Loucy (cell line): ENCODE measurements at regions not wholly inside any gene's neighbourhood (a gene's known extent, or its start where the extent isn't known, plus 50 kb on each side); places are given as distances from the start of the nearest gene placed in this dataset.

Experiments used
- H2AFZ ChIP-seq: fragments of 200-600 bp; sonication (generic); 2 replicates; pipeline ENCODE4 v1.6.0; 2016; ENCODE audit warnings: antibody characterized with exemption, mild to moderate bottlenecking, low read length, moderate library complexity
- H3F3A ChIP-seq: fragments of 200-600 bp; 2 replicates; pipeline ENCODE4 v1.6.0; 2016; ENCODE audit warnings: antibody characterized with exemption, low read depth, mild to moderate bottlenecking
- H3K27me3 ChIP-seq: fragments of 200-600 bp; sonication (generic); 2 replicates; pipeline ENCODE4 v1.6.1; 2014; ENCODE audit warnings: low read length, mild to moderate bottlenecking; ENCODE audit not compliant: insufficient read depth, poor library complexity, severe bottlenecking
- H3K36me3 ChIP-seq: fragments of 200-600 bp; sonication (generic); 2 replicates; pipeline ENCODE4 v1.6.1; 2016; ENCODE audit warnings: low read length; ENCODE audit not compliant: insufficient read depth
- H3K4me1 ChIP-seq: fragments of 200-600 bp; sonication (generic); 2 replicates; pipeline ENCODE4 v1.5.1; 2014; ENCODE audit warnings: low read length, mild to moderate bottlenecking; ENCODE audit not compliant: insufficient read depth, poor library complexity, severe bottlenecking
- H3K4me2 ChIP-seq: fragments of 200-600 bp; sonication (generic); 2 replicates; pipeline ENCODE4 v1.6.0; 2014; ENCODE audit warnings: antibody characterized with exemption, low read length, low read depth, mild to moderate bottlenecking; ENCODE audit not compliant: poor library complexity, severe bottlenecking
- H3K4me3 ChIP-seq: fragments of 200-600 bp; sonication (generic); 2 replicates; pipeline ENCODE4 v1.5.1; 2014; ENCODE audit warnings: low read length, mild to moderate bottlenecking, mixed read lengths; ENCODE audit not compliant: poor library complexity, severe bottlenecking
- H3K79me2 ChIP-seq: fragments of 200-600 bp; sonication (generic); 2 replicates; pipeline ENCODE4 v1.6.1; 2014; ENCODE audit warnings: low read length; ENCODE audit not compliant: insufficient read depth
- H3K9ac ChIP-seq: fragments of 200-600 bp; sonication (generic); 2 replicates; pipeline ENCODE4 v1.6.0; 2014; ENCODE audit warnings: mild to moderate bottlenecking, low read depth, low read length, moderate library complexity; ENCODE audit not compliant: poor library complexity, severe bottlenecking
- H3K9me2 ChIP-seq: fragments of 200-600 bp; sonication (generic); replicated peaks from 2 replicates; pipeline ENCODE4 v1.6.1; 2016; ENCODE audit warnings: low read depth, low read length, mixed read lengths
- H3K9me3 ChIP-seq: fragments of 200-600 bp; sonication (generic); 2 replicates; pipeline ENCODE4 v1.6.1; 2014; ENCODE audit warnings: mild to moderate bottlenecking, antibody characterized with exemption, low read length, low read depth; ENCODE audit not compliant: insufficient read depth
- H4K20me1 ChIP-seq: fragments of 200-600 bp; sonication (generic); 2 replicates; pipeline ENCODE4 v1.6.0; 2014; ENCODE audit warnings: antibody characterized with exemption, low read length, mild to moderate bottlenecking; ENCODE audit not compliant: insufficient read depth, poor library complexity, severe bottlenecking
- EZH2phosphoT487 ChIP-seq: fragments of 200-600 bp; IDR thresholded peaks from 2 replicates; pipeline ENCODE4 v1.6.1; 2018; ENCODE audit warnings: antibody characterized with exemption, mild to moderate bottlenecking, moderate library complexity, borderline replicate concordance
- TF ChIP-seq, protein P1 (sequence below): fragments of 200-600 bp; sonication (generic); conservative IDR thresholded peaks from 2 replicates; pipeline ENCODE4 v1.5.1; 2014; ENCODE audit warnings: mild to moderate bottlenecking, antibody characterized with exemption, low read length

DNA sequence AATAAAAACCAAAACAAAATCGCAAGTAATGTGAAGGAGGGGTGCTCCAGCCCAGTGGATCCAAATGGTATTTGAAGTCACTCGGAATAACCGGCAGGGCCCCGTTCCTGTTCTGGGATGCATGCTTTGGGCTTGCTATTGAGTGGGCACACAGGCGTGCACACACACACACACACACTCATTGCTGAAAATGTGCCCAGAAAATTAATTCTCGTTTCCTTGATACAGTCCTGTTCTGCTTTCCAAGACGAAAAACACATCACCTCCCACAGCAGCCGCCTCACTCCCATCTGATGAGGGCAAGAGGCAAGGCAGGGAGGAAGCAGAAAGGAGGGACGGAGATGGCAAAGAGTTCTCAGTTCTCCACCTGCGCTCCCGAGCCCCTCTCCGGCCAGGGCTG, 62.2 kb upstream of the SDK2 start:
- Histone ChIP-seq H3K36me3 (no peaks in the 10 kb centered on the region), H3K4me2 (peak overlapping the region; percentile 30), H3K4me3 (peak overlapping the region; percentile 14), H3K9me2 (no peaks in the 10 kb centered on the region), H3F3A (no peaks in the 10 kb centered on the region), H4K20me1 (no peaks in the 10 kb centered on the region), H3K9me3 (no peaks in the 10 kb centered on the region), H3K79me2 (no peaks in the 10 kb centered on the region), H2AFZ (no peak overlapping the region), H3K27me3 (no peaks in the 10 kb centered on the region), H3K4me1 (peaks cover 33% of the 10 kb centered on the region), H3K9ac (no peak overlapping the region)
- no peak for TF ChIP-seq EZH2phosphoT487
- TF ChIP-seq, protein P1, sequence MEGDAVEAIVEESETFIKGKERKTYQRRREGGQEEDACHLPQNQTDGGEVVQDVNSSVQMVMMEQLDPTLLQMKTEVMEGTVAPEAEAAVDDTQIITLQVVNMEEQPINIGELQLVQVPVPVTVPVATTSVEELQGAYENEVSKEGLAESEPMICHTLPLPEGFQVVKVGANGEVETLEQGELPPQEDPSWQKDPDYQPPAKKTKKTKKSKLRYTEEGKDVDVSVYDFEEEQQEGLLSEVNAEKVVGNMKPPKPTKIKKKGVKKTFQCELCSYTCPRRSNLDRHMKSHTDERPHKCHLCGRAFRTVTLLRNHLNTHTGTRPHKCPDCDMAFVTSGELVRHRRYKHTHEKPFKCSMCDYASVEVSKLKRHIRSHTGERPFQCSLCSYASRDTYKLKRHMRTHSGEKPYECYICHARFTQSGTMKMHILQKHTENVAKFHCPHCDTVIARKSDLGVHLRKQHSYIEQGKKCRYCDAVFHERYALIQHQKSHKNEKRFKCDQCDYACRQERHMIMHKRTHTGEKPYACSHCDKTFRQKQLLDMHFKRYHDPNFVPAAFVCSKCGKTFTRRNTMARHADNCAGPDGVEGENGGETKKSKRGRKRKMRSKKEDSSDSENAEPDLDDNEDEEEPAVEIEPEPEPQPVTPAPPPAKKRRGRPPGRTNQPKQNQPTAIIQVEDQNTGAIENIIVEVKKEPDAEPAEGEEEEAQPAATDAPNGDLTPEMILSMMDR, result no peak

DNA sequence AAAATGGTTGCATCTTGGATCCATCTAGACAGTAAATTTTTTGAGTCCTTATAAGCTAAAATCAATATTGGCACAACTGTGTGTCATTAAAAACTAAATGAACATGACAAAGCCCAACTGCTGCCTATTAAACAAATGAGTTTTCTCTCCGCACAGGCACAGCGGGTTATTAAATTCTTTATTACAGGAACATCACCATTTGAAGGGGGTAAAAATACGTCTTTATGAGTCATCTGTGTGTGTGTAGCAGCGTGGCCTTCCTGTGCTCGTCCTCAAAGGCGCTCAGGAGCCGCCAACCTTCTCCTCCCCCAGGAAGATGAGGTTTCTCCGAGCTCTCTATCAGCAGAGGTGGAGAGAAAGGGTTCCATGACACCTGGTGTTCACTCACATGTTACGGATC, 62.6 kb upstream of the SDK2 start:
- H3K79me2 ChIP-seq, result no peaks in the 10 kb centered on the region
- H3K4me3 ChIP-seq, result peak overlapping the region; percentile 14
- H3F3A ChIP-seq, result no peaks in the 10 kb centered on the region
- peak overlapping the region; percentile 30 for H3K4me2 ChIP-seq
- no peaks in the 10 kb centered on the region for H4K20me1 ChIP-seq
- H3K4me1 ChIP-seq, result peaks cover 36% of the 10 kb centered on the region
- no peak overlapping the region for H3K9ac ChIP-seq
- no peaks in the 10 kb centered on the region for H3K27me3 ChIP-seq
- no peak overlapping the region for H2AFZ ChIP-seq
- no peaks in the 10 kb centered on the region for H3K9me3 ChIP-seq
- no peaks in the 10 kb centered on the region for H3K9me2 ChIP-seq
- TF ChIP-seq, protein P1, result no peak
- TF ChIP-seq EZH2phosphoT487, result no peak
- H3K36me3 ChIP-seq, result no peaks in the 10 kb centered on the region

DNA sequence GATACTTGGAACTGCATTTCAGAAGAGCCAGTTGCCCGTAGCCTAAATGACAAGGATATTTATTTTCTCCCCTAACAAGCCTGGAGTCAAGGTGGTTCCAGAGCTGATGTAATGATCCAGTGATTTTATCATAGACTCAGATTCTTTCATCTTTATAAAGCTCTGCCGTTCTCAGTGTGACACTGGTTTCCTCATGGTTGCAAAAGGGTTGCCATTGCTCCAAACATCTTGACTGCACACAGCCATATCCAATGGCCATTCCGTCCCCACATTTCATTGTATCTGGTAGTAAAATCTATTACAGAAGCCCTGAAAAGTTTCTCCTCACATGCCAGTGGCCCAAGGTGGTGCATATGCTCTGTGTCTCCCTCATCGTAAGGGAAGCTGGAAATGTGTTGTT, 63.1 kb upstream of the SDK2 start:
- peak overlapping the region; percentile 30 for H3K4me2 ChIP-seq
- H3K9me3 ChIP-seq, result no peaks in the 10 kb centered on the region
- no peak overlapping the region for H3K4me3 ChIP-seq
- no peaks in the 10 kb centered on the region for H4K20me1 ChIP-seq
- H3K36me3 ChIP-seq, result no peaks in the 10 kb centered on the region
- no peaks in the 10 kb centered on the region for H3K27me3 ChIP-seq
- peaks cover 36% of the 10 kb centered on the region for H3K4me1 ChIP-seq
- H3F3A ChIP-seq, result no peaks in the 10 kb centered on the region
- no peaks in the 10 kb centered on the region for H3K79me2 ChIP-seq
- H3K9me2 ChIP-seq, result no peaks in the 10 kb centered on the region
- no peak overlapping the region for H3K9ac ChIP-seq
- no peak overlapping the region for H2AFZ ChIP-seq
- TF ChIP-seq EZH2phosphoT487, result no peak
- TF ChIP-seq, protein P1, result no peak
